Thyroid gland (tissue), 4 donors: ENCODE measurements at regions not wholly inside any gene's neighbourhood (a gene's known extent, or its start where the extent isn't known, plus 50 kb on each side); places are given as distances from the start of the nearest gene placed in this dataset.

ENCODE experiments used
- POLR2A ChIP-seq, 2 donors: fragments of 450-650 bp; IDR thresholded peaks; one replicate each; pipeline ENCODE4 v1.6.1; 2017; ENCODE audit warnings: antibody characterized with exemption in 2 of 2, mild to moderate bottlenecking in 2 of 2, moderate library complexity in 1 of 2
- TF ChIP-seq, protein P1 (sequence below), 6 experiments: fragments of 200-600 bp in 3 of 6; fragments of 450-650 bp in 3 of 6; sonication (generic) in 3 of 6; IDR thresholded peaks; one replicate each; pipeline ENCODE4 v1.5.1; 2016 to 2019; ENCODE audit warnings: antibody characterized with exemption in 6 of 6, mild to moderate bottlenecking in 2 of 6, inconsistent platforms in 1 of 6, moderate library complexity in 1 of 6

- TF ChIP-seq, protein P1, sequence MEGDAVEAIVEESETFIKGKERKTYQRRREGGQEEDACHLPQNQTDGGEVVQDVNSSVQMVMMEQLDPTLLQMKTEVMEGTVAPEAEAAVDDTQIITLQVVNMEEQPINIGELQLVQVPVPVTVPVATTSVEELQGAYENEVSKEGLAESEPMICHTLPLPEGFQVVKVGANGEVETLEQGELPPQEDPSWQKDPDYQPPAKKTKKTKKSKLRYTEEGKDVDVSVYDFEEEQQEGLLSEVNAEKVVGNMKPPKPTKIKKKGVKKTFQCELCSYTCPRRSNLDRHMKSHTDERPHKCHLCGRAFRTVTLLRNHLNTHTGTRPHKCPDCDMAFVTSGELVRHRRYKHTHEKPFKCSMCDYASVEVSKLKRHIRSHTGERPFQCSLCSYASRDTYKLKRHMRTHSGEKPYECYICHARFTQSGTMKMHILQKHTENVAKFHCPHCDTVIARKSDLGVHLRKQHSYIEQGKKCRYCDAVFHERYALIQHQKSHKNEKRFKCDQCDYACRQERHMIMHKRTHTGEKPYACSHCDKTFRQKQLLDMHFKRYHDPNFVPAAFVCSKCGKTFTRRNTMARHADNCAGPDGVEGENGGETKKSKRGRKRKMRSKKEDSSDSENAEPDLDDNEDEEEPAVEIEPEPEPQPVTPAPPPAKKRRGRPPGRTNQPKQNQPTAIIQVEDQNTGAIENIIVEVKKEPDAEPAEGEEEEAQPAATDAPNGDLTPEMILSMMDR (IDR thresholded peaks at IDR 0.05): no peak
- TF ChIP-seq POLR2A (IDR thresholded peaks at IDR 0.05): no peak
Observed at GRCh38 chr13:40483601-40484000, 182.8 kb downstream of the FOXO1 start.
